H1 (cell line): ENCODE measurements at regions not wholly inside any gene's neighbourhood (a gene's known extent, or its start where the extent isn't known, plus 50 kb on each side); places are given as distances from the start of the nearest gene placed in this dataset.

Experiments
- ATF2 ChIP-seq: IDR thresholded peaks from 2 replicates; pipeline ENCODE4 v1.6.1; 2012; ENCODE audit warnings: low read length, inconsistent platforms
- GTF2F1 ChIP-seq: IDR thresholded peaks from 2 replicates; pipeline ENCODE4 v1.6.1; 2012; ENCODE audit warnings: low read depth, low read length, improper control_type of control experiment, borderline replicate concordance
- POLR2AphosphoS5 ChIP-seq: IDR thresholded peaks from 2 replicates; pipeline ENCODE4 v1.6.1; 2011; ENCODE audit warnings: low read depth, low read length
- POU5F1 ChIP-seq: IDR thresholded peaks from 2 replicates; pipeline ENCODE4 v1.6.1; 2011; ENCODE audit warnings: low read depth, mild to moderate bottlenecking, low read length, moderate library complexity
- SRF ChIP-seq: IDR thresholded peaks from 2 replicates; pipeline ENCODE4 v1.6.1; 2011; ENCODE audit warnings: mild to moderate bottlenecking, low read depth, low read length, moderate library complexity

- TF ChIP-seq ATF2 (0 out of 2 replicates have a peak, but pooled peaks have one; percentile 31), SRF (0 out of 2 replicates have a peak, but pooled peaks have one; percentile 12), POU5F1 (no peak), POLR2AphosphoS5 (no peak), GTF2F1 (no peak)
These were observed 131.6 kb upstream of the KLF14 start (continued) for GRCh38 chr7:130865408-130866236.
